ENCODE measurements at regions not wholly inside any gene's neighbourhood (a gene's known extent, or its start where the extent isn't known, plus 50 kb on each side); places are given as distances from the start of the nearest gene placed in this dataset.

DNA sequence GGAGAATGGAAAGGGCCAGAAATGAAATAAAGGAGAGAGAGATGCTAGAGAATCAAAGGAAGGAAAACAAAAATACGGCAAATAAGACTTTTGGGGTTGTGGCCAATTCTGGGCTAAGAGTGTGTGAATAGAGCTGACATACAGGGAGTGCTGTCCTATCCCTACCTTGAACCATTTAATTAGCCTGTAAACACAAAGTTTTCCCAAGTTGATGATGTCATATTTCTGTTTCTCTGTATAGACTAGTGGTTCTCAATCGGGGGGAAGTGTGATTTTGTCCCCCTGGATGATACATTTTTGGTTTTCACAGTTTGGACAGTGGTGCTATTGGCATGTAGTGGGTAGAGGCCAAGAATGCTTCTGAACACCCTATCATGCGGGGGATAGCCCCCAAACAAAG lies 148.8 kb downstream of the ACTR3 start:
- TF ChIP-seq, protein P1, sequence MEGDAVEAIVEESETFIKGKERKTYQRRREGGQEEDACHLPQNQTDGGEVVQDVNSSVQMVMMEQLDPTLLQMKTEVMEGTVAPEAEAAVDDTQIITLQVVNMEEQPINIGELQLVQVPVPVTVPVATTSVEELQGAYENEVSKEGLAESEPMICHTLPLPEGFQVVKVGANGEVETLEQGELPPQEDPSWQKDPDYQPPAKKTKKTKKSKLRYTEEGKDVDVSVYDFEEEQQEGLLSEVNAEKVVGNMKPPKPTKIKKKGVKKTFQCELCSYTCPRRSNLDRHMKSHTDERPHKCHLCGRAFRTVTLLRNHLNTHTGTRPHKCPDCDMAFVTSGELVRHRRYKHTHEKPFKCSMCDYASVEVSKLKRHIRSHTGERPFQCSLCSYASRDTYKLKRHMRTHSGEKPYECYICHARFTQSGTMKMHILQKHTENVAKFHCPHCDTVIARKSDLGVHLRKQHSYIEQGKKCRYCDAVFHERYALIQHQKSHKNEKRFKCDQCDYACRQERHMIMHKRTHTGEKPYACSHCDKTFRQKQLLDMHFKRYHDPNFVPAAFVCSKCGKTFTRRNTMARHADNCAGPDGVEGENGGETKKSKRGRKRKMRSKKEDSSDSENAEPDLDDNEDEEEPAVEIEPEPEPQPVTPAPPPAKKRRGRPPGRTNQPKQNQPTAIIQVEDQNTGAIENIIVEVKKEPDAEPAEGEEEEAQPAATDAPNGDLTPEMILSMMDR (IDR thresholded peaks at IDR 0.05; ENCODE audit: low read depth, low read length, missing input control) = no peak
- TF ChIP-seq, protein P2, sequence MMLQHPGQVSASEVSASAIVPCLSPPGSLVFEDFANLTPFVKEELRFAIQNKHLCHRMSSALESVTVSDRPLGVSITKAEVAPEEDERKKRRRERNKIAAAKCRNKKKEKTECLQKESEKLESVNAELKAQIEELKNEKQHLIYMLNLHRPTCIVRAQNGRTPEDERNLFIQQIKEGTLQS (IDR thresholded peaks at IDR 0.05) = no peak
- TF ChIP-seq YY1 (IDR thresholded peaks at IDR 0.05) = no peak

Measured in liver (tissue), 3 donors.